ENCODE measurements at regions not wholly inside any gene's neighbourhood (a gene's known extent, or its start where the extent isn't known, plus 50 kb on each side); places are given as distances from the start of the nearest gene placed in this dataset.

DNA sequence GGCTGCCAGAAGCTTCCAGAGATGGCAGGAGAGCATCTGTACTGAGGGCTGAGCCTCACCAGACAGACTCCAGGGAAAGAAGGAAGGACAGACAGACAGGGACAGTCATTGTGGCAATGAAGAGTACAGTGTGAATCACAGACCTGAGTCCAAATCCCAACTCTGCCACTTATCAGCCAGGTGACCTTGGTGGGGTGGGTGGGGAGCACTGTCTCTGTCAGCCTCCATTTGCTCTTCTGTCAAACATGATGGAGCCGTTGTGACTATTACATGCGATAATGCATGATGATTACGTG, 85.9 kb upstream of the FSTL4 start:
- TF ChIP-seq, protein P1, sequence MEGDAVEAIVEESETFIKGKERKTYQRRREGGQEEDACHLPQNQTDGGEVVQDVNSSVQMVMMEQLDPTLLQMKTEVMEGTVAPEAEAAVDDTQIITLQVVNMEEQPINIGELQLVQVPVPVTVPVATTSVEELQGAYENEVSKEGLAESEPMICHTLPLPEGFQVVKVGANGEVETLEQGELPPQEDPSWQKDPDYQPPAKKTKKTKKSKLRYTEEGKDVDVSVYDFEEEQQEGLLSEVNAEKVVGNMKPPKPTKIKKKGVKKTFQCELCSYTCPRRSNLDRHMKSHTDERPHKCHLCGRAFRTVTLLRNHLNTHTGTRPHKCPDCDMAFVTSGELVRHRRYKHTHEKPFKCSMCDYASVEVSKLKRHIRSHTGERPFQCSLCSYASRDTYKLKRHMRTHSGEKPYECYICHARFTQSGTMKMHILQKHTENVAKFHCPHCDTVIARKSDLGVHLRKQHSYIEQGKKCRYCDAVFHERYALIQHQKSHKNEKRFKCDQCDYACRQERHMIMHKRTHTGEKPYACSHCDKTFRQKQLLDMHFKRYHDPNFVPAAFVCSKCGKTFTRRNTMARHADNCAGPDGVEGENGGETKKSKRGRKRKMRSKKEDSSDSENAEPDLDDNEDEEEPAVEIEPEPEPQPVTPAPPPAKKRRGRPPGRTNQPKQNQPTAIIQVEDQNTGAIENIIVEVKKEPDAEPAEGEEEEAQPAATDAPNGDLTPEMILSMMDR (IDR thresholded peaks at IDR 0.05; ENCODE audit: control extremely low read depth in 1 of 3, insufficient read depth in 1 of 3, low read depth in 1 of 3, low read length in 3 of 3) = no peak
- no peak for TF ChIP-seq EZH2 (IDR thresholded peaks at IDR 0.05; ENCODE audit: low read depth, low read length, severe bottlenecking)
- no peak for TF ChIP-seq GABPA (IDR thresholded peaks at IDR 0.05; ENCODE audit: borderline replicate concordance, insufficient read depth, low read length)
- TF ChIP-seq EP300 (IDR thresholded peaks at IDR 0.05; ENCODE audit: borderline replicate concordance in 1 of 2, low read depth in 2 of 2, low read length in 2 of 2) = no peak
- no peak for TF ChIP-seq POLR2A (IDR thresholded peaks at IDR 0.05; ENCODE audit: control extremely low read depth in 1 of 2, low read depth in 2 of 2, low read length in 2 of 2)
- no peak for TF ChIP-seq CEBPB (IDR thresholded peaks at IDR 0.05; ENCODE audit: low read depth, low read length)
- no peak for TF ChIP-seq POLR2AphosphoS5 (IDR thresholded peaks at IDR 0.05; ENCODE audit: low read depth, low read length)
- no peak for TF ChIP-seq SP2 (IDR thresholded peaks at IDR 0.05; ENCODE audit: low read length)
- TF ChIP-seq CBX5 (IDR thresholded peaks at IDR 0.05; ENCODE audit: low read depth, low read length) = no peak
- no peak for TF ChIP-seq EGR1 (IDR thresholded peaks at IDR 0.05; ENCODE audit: borderline replicate concordance, low read depth, low read length)
- no peak for TF ChIP-seq SP1 (IDR thresholded peaks at IDR 0.05; ENCODE audit: low read depth, low read length)
